NB4 (cell line): ENCODE measurements at regions not wholly inside any gene's neighbourhood (a gene's known extent, or its start where the extent isn't known, plus 50 kb on each side); places are given as distances from the start of the nearest gene placed in this dataset.

Experiments
- CTCF ChIP-seq: IDR thresholded peaks from one replicate; pipeline ENCODE4 v1.5.1; 2012; ENCODE audit warnings: low read depth, low read length
- POLR2A ChIP-seq: IDR thresholded peaks from 2 replicates; pipeline ENCODE4 v1.6.1; 2011; ENCODE audit warnings: mild to moderate bottlenecking; ENCODE audit not compliant: insufficient read length; ENCODE audit errors: extremely low read depth

- TF ChIP-seq CTCF (no peak), POLR2A (no peak)
Measured at GRCh38 chr6:145306489-145306888, 428.8 kb downstream of the EPM2A start.
